Hematopoietic multipotent progenitor cell treated with erythropoietin and hydrocortisone succinate and interleukin-3 and kit ligand, for 8 days (in vitro differentiated cells): ENCODE measurements at regions not wholly inside any gene's neighbourhood (a gene's known extent, or its start where the extent isn't known, plus 50 kb on each side); places are given as distances from the start of the nearest gene placed in this dataset.
"Not testable (repeated sequence)": the region's sequence is repeated elsewhere in the genome, so short reads cannot be mapped to it uniquely, and the experiment has no call there.

Experiments used
- DNase-seq: peaks from one replicate; pipeline ENCODE4 v3.0.0-alpha.2; 2015

DNA sequence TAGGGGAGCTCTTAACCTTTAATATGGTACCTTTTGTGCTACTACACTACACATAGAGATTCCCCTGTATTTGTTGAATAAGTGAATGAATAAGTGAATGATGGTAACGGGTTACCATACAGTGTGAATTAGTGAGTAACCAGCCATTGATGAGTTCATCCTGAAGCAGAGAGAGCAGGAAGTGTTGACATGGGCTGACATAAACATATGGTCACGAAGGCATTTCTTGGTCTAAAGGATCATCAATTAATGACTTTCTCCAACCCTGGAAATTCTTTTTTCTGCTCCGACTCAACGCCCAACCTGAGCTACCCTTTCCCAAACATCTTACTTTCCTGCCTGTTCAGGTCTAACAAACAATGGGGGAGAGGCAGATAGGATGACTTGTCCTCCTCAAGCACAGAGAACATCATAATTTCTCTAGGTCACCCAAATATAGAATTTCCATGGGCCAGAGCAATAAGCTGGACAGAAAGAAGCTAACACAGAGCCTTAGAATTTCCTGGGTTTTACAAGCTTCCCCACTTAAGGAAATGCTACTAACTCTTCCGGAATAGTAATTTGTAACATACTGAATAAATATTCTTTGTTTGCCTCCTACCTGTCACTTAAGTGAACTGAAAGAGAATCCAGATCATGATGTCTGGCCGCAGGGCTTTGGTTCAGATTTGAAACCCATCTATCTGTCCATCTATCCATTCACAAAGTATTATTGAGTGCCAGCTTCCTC, 114.7 kb upstream of the NGF start:
- no peak for DNase-seq

DNA sequence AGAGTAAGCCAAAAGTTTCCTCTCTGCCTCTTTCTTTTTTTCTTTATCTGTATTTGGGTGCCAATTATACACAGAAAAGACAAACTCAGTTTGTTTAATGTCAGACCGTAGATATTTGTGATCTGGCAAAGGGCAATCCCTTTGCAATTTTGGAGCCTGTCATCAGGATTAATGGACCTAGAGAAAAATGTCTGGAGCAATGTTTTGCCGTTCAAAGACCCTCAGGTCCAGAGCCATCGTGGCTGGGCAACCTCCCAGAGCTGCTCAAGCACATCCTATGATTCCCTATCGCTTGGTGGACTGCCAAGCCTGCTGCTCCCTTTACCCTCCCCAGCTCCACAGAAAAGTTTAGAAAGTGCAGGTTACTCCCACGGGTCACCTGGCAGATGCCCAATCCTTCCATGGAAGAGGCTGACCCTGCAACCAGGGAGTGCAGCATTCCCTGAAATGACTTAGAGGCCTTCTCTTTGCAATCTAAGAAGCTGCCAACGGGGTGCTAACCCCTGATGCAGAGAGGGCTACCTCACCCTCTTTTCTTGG, 112.5 kb upstream of the NGF start:
- DNase-seq = no peak

DNA sequence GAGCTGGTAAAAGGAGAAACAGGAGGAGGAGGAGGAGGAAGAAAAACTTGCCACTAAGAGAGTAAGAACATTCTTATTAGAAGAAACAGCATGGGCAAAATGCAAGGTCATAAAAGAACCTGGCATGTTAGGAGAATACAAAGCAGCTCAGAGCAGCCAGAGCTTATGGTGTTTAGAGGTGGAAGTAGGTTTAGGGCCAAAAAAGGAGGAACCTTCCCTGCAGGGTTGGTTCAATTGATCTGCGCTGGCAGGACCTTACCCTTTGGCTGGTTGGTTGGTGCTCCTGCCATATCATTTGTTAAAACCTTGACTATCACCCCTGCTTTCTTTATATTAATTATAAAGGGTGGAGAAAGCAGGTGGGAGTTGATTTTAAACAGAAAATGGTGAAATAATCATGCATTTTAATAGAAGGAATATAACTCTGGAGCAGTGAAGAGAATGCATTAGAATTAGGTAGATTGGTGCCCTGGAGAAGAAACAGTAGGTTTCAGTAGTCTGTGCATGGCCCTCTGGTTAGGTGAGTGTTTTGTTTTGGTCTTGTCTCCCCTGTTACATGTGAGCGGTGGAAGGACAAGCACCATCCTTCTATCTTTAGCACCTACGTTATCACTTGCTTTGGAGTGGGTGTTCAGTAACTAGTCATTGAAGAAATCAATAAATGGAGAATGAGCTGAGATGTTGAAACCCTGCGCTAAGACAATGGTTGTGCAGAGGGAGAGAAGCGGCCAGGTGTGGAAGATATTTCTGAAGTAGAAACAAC, 110.4 kb upstream of the NGF start:
- DNase-seq = no peak

DNA sequence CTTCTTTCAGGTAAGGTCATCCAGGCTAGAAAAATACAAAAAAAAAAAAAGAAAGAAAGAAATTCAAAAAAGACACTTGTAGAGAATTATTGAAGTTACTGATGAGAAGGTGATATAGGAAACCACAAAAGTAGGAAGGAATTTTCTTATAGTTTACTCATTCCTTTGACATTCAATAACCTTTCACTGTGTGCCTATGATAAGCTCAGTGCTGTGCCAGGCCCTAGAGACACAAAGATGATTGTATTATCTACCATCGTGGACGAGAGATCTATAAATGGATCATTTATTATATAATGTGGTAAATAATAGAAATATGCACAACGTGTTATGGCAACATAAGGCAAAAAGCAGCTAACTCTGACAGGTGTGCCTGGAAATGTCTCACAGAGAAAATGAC, 109.6 kb upstream of the NGF start:
- no peak for DNase-seq

DNA sequence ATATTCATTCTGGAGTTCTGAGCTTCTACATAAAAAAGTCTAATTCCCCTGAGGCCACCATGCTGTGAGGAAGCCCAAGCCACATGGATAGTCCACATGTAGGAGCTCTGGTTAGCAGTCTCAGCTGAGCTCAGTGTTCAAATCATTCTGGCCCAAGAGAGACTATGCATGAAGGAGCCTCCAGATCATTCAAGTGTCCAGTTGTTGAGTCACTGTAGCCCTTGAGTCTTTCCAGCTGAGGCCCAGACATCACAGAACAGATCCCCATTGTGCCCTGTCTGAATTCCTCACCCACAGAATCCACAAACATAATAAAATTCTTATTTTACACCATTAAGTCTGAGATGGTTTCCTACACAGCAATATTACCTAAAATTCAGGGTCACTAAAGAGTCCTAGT, 107.0 kb upstream of the NGF start:
- no peak for DNase-seq

DNA sequence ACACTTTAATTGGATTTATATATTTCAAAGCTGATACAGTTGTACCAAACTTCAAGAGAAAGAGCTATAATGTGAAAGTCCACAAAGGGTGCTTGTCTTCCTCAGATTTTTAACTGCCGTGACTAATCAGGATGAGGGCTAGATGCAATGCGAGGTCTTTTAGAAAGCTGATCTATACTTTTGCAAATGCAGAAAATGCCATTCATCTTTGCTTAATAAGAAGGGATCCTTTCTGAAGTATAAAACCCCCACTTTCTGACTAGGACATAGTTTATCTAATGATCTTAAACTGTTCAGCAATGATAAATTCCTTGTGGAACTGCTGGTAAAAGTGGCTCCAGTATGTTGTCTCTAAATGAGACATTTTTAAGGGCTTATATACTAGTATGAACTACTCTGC, 102.7 kb upstream of the NGF start:
- DNase-seq = no peak

DNA sequence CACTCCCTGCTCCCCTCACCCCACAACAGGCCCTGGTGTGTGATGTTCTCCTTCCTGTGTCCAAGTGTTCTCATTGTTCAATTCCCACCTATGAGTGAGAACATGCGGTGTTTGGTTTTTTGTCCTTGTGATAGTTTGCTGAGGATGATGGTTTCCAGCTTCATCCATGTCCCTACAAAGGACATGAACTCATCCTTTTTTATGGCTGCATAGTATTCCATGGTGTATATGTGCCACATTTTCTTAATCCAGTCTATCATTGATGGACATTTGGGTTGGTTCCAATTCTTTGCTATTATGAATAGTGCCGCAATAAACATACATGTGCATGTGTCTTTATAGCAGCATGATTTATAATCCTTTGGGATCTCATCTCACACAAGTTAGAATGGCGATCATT, 101.5 kb upstream of the NGF start:
- DNase-seq = not testable (repeated sequence)

DNA sequence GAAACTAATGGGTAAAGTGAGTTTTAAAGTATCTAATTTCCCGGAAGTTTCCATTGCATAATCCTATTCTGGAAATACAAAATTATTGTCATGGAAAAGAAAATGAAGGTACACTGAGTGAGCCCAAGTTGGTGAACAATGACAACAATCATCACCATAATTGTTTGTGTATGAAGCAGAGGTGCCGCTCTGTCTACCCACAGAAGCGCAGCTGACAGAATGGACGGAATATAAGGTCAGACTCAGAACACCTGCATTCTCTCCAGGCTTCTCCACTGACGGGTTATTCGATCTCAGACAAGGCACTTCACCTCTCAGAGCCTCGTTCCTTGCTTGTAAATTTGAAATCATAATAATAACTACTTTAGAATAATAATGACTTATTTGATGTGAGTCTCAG, 99.1 kb upstream of the NGF start:
- DNase-seq = no peak

DNA sequence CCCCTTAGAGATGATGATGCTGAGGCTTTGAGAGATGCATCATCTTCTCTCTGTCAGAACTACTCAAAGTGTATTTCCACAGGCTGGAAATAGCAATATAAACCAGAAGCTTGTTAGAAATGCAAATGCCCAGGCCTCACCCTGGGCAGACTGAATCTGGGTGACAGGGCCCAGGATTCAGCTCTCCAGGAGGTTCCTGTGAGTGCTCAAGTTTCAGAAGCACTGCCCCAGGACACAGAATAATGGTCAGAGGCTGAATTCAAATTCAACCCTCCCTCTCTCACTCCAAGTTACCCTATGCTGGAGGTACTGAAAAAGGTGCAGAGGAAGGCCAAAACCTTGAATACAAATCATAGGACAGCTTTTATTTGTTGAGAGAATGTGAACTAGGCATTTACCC, 98.5 kb upstream of the NGF start:
- no peak for DNase-seq

DNA sequence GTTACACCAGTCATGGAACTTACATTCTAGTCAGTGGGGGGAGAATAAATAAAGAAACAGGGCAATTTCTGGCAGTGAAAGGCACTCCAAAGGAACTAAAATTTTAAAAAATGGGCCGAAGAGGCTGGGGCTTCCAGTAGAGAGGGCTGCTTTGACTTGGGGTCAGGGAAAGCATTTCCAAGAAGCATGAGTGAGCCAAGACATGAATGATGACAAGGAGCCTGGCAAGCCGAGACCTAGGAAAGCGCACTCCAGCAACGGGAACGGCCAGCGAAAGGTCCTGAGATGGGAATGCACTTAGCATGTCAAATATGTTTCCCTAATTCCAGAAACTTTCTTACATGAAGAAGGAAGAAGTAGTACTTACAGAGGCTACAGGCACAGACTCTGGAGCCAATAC, 95.4 kb upstream of the NGF start:
- no peak for DNase-seq

DNA sequence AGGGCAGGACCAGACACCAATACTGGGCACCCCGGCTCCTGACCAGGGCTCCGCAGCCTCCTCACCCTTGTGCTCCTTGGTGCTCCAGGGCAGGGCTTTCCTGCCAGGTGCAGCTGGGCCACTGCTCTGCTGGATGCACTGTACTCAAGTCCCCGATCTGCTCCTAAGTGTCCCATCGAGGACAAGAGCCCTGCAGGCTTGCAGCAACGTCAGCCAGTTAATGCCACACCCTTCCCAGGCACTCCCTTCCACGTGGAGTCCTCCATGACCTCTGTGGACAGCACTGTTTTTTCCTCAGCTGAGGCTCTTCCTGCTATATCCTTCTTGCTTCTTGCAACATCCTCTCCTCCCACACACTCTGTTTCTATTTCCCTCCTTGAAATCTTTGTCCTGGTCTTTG, 94.0 kb upstream of the NGF start:
- no peak for DNase-seq

DNA sequence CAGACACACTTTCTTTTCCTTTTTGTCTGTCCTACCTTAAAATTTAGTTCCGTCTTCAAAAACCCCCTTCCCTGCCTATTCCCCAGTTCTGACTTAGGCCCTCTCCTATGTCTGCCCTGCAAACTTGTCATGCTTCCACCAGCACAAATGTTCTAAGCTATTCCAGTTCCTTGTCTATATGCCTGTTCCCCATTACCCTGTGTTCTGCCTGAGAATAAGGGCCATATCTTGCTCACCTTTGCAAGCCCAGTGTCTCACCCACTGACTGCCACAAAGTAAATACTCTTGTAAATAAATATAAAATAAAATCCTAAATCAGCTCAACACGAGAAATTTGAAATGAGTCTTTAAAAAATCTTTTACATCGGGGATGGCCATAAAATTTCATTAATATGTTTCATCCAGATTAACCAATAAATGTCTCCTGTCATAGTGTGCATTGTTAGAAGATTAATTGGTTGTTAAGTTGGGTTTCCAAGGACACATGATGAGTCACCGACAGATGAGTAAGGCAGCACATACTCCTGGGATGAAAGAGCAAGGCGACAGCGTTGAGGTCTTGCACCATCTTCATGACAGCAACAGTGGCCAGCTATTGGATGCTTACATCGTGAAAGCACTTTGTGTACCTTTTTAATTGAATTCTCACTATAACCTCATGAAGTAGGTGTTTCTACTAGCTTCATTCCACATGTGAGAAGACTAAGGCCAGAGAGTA, 92.6 kb upstream of the NGF start:
- no peak for DNase-seq

DNA sequence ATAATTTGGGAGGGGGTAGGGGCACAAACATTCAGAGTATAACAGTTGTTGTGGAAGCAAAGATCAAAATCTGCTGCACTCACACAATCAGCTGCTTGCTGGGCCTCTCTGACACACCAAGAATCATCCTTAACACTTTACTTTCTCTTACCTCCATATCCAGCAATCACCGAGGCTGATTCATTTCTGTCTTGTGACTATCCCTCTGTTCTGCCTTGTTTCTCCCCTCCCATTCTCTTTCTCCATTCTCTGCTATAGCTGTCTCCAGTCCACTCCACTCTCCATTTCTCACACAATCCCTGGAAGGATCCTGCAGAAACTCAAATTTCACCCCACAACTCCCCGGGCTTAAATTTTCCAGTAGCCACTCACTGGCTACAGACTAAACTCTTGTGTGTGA, 91.8 kb upstream of the NGF start:
- no peak for DNase-seq

DNA sequence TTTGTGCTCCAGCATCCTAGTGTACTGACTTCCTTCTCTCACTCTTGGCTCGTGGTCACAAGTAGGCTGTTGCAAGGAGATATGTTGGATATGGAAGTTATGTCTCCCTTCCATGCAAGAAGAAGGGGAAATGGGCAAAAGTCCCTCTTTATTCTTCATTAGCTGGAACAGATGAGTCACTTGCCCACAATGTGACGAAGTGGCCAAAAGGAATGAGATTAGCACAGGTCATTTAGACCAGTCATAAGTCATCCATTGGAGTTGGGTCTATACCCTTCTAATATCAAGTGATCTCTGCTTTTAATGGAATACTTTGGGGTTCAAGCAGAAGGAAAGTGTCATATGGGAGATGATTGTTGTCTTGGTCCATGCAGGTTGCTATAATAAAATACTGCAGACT, 91.2 kb upstream of the NGF start:
- DNase-seq = no peak

DNA sequence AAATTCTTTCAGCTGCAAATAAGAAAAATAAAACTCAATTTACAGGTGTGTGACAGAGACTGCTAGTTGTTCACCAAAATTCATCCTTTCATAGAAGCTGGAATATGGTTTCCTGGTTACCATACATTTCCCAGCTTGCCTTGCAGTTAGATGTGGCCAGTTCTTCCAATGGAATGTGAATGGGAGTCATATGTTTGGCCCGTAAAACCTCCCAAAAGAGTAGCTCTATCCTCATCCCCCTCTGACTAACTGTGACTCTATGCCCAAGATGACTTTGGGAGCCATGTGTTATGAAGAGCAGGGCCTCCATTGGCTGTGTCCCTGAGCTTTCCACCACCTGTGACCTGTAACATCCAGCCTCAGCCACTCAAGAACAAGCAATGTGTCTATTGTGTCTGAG, 90.6 kb upstream of the NGF start:
- no peak for DNase-seq

DNA sequence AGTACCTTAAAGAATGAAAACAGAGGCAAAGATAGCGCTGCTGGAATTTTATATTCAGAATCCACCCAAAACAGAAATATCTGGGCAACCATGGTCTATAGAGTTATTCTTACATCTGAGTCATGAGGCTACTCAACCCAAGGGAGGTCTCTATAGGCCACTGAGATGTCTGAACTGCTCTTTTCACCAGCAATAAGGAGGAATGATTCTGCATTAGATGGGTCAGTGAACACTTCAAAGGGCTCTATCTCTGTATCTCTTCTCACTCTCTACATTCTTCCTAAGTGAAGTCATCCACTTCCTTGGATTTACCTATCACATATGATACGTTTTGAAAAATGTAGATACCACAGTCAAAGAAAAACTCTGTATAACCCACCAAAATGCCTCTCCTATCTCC, 90.2 kb upstream of the NGF start:
- no peak for DNase-seq

DNA sequence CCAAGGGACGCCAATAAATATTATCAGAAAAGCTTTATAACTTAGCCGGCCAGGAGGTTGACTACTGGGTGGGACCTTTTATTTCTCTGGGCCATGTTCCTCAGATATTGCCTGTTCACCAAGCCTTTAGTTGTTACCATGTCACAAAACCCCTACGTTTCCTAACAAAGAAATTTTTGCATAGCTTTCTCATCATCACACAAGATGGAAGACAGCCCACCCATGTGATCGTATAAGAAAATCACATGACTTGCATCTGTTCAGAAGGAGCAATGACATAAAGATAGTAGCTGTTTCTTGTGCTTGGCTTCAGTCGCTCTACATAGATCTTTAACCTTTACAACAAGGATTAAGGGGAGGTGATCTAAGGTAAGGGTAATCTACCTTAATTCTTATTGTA, 88.9 kb upstream of the NGF start:
- no peak for DNase-seq

DNA sequence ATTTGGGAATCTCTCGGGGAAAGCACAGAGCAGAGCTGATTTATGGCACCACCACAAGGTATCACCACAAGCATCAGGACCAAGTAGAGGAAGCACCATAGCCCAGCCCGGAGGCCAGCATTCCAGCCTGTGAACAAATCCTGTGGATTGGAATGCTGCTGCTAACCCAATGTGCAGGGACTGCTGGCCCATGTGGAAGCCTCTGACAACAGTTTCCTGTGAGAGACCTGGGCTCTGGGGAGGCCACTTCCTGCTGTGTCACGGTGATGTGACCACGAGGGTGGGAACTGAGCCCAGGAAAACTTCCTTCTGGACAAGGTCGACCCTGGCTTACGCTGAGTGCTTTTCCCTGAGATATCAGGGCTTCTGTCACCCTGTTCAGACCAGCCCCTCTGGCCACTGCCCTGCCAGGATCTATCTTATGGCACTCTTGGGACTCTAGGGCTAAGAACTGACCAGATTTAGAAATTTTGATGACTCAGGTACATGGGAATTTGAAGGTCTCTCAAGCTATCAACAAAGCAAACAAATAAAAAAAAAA, 88.3 kb upstream of the NGF start:
- DNase-seq = no peak

DNA sequence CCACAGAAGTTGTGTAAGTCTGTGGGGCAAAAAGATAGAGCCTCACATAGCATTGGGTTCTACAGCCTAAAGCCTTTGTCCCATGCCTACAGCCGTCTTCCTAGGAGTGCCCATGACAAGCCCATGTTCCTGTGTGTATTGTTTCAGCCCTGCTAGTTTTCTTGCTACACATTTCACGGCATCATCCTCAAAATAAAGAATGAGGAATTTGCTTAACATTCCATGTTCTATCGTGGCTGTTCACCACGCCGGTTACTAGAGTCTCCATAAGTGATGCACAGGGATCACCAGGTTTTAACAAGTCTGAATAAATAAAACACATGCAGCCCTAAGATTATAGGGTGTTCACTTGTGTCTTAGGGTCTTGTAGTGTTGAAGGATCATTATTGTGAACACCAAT, 87.4 kb upstream of the NGF start:
- DNase-seq = no peak

DNA sequence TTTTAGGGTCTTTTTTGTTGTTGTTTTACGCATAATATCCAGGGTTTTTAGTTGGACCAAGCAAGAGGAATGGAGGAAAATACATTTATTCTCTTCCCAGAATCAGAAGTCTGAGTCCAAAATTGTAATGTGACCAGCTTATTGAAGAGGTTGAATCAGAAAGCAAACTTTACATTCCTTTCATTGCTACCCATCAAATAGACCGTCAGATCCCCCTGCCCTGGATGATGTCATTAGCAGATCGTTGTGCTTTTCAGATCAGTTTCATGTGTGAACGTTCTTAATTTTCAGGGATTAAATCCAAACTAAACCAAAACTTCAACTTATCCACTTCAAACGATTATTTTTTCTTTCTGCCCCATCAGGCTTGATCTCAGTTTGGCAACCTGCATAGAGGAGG, 85.7 kb upstream of the NGF start:
- no peak for DNase-seq

DNA sequence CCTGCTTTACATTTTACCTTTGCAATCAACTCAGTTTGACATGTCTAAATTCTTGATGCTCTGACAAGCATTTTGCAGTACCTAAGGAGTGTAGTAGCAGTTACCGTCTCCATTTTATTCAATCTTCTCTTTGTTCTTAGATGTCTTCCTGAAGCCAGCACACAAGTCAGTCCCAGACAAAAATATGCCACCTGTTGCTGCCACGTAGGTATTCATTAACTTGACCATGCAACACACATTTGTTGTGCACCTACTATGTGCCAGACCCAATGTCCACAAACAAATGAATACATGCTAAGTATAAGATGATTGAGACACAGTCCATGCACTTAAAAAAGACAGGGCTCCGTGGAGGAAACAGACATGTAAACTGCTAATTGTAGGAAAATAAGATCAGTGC, 81.5 kb upstream of the NGF start:
- no peak for DNase-seq

DNA sequence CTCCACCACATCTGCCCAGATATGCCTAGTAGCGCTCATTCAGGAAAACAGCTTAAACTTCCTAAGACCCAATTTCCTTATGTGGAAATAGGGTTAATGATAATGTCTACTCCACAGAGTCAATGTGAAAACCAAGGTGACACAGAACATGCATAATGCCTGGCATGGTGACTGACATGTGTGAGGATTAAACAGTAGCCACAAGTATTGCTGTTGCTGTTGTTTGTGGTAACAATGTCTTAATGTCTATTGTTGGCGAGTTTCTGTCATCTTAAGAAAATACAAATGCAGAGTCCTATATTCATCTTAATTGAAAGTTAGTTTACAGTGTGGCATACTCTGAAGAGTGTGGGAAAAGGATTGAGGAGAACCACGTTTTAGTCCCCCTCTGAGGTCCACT, 75.6 kb upstream of the NGF start:
- DNase-seq = no peak

DNA sequence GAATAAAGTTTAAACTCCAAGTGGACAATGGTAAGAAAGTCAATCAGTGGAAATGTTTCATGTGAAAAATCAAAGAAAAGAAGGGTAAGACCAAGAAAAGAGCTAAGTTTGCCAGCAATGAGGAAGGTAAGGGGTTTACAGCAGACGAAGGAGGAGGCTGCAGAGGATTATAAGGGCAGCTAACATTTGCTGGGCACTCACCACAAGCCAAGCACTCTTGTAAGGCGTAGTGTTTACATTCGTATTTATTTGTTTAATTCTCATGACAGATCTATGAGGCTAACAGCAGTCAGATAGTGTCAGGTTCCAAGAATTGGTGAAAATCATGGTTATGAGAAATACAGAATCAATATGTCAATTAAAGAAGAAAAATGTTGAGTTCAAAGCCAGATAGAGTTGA, 75.2 kb upstream of the NGF start:
- no peak for DNase-seq

DNA sequence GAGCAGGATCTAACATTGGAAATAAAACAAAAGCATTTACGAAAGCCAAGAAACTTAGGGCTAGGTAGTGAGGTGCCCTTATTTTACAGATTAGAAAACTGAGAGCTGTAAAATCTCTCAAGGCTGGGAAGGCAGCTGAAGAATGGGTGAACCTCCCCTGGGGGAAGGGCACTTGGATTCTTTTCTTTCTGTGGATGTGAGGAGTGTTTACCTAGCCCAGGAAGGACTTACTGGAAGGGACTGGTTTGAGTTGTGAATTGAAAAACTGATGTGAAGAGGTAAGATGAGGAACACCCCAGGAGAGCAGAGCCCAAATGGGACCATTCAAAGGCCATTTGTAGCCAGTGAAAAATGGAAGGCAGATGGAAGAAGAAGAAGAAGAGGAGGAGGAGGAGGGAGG, 74.7 kb upstream of the NGF start:
- no peak for DNase-seq
